Umbilical cord (tissue), 1 donor: ENCODE measurements at regions not wholly inside any gene's neighbourhood (a gene's known extent, or its start where the extent isn't known, plus 50 kb on each side); places are given as distances from the start of the nearest gene placed in this dataset.
A peak's percentile ranks its signal among the peaks of the same experiment; 100 is the strongest.

ENCODE experiments used
- DNase-seq: peaks from one replicate; pipeline ENCODE4 v3.0.0-alpha.2; 2015; ENCODE audit warnings: low spot score

- no peak for DNase-seq
These were observed 52.5 kb upstream of the PDE8B start for GRCh38 chr5:77157732-77158532.

GRCh38 chr5:77156379-77156778 is 54.1 kb upstream of the PDE8B start:
- no peak for DNase-seq

- DNase-seq, result no peak
These were observed 55.2 kb upstream of the PDE8B start for GRCh38 chr5:77155179-77155785.

GRCh38 chr5:77152441-77152840 is 58.0 kb upstream of the PDE8B start:
- no peak for DNase-seq

GRCh38 chr5:77151501-77151900 is 59.0 kb upstream of the PDE8B start:
- DNase-seq, result no peak

GRCh38 chr5:77146896-77147295 is 59.8 kb upstream of the ZBED3 start:
- no peak for DNase-seq

GRCh38 chr5:77145666-77146065 is 58.6 kb upstream of the ZBED3 start:
- DNase-seq, result peak; percentile 55

GRCh38 chr5:77144837-77145139 is 57.7 kb upstream of the ZBED3 start:
- DNase-seq, result no peak

- peak; percentile 72 for DNase-seq
These were observed 57.1 kb upstream of the ZBED3 start for GRCh38 chr5:77143998-77144836.

GRCh38 chr5:77140350-77140749 is 53.3 kb upstream of the ZBED3 start:
- DNase-seq, result no peak

GRCh38 chr5:77139001-77139400 is 51.9 kb upstream of the ZBED3 start:
- peak; percentile 17 for DNase-seq
